Tibial artery (tissue), 4 donors: ENCODE measurements at regions not wholly inside any gene's neighbourhood (a gene's known extent, or its start where the extent isn't known, plus 50 kb on each side); places are given as distances from the start of the nearest gene placed in this dataset.

Source experiments
- DNase-seq, 2 donors: peaks; one replicate each; pipeline ENCODE4 v3.0.0-alpha.2; 2019
- H3K27ac ChIP-seq, 2 donors: fragments of 200-600 bp; sonication (generic) in 1 of 2; 1 replicate in 1 of 2; 2 replicates in 1 of 2; pipeline ENCODE4 v1.5.1; 2018 to 2019; ENCODE audit warnings: mild to moderate bottlenecking in 1 of 2
- H3K27me3 ChIP-seq, 2 donors: fragments of 200-600 bp; sonication (generic) in 1 of 2; one replicate each; pipeline versions ENCODE4 v1.5.1 to v1.6.0; 2016 to 2019
- H3K36me3 ChIP-seq, 3 donors: fragments of 200-600 bp; sonication (generic) in 2 of 3; one replicate each; pipeline ENCODE4 v1.5.1; 2016 to 2019; ENCODE audit warnings: mild to moderate bottlenecking in 2 of 3
- H3K4me1 ChIP-seq, 4 donors: fragments of 200-600 bp; sonication (generic) in 2 of 4; 1 replicate in 3 of 4; 2 replicates in 1 of 4; pipeline ENCODE4 v1.5.1; 2016 to 2019
- H3K4me3 ChIP-seq, 2 donors: fragments of 200-600 bp; sonication (generic) in 1 of 2; 1 replicate in 1 of 2; 2 replicates in 1 of 2; pipeline ENCODE4 v1.5.1; 2018 to 2019; ENCODE audit warnings: mild to moderate bottlenecking in 2 of 2
- H3K9me3 ChIP-seq, 3 donors: fragments of 200-600 bp; sonication (generic) in 1 of 3; one replicate each; pipeline ENCODE4 v1.5.1; 2016 to 2019
- intact Hi-C: fragments of 100-400 bp; cut with DNase I; formaldehyde crosslinking; loops from one replicate; pipeline ENCODE4 v1.15.0; 2023; ENCODE audit warnings: low total_unique reads
- TF ChIP-seq, protein P1 (sequence below), 2 experiments: fragments of 200-600 bp in 1 of 2; fragments of 450-650 bp in 1 of 2; IDR thresholded peaks; one replicate each; pipeline ENCODE4 v1.5.1; 2017 to 2019; ENCODE audit warnings: antibody characterized with exemption in 2 of 2, mild to moderate bottlenecking in 1 of 2, moderate library complexity in 1 of 2

DNA sequence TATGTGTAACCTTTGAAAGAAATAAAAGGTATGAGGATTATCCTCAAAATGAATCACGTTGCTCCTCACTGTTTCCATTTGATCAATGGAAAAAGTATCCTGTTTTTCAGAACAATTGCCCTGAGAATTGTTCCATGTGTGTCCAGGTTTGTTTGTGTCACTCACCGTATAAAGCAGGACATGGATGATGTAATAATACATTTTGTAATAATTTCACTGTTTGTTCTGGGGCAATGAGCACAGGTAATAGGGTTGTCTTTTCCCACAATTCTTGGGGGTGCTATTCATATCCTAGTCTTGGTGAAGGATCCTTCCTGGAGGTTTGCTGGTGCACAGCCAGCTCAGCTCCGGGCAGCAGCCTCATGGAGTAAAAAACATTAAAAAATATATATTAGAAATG lies 510.8 kb upstream of the MCTP2 start:
- Histone ChIP-seq H3K27ac (no peak overlapping the region), H3K4me1 (no peaks in the 10 kb centered on the region), H3K27me3 (no peaks in the 10 kb centered on the region), H3K9me3 (no peaks in the 10 kb centered on the region), H3K4me3 (no peak overlapping the region), H3K36me3 (no peaks in the 10 kb centered on the region)
- TF ChIP-seq, protein P1, sequence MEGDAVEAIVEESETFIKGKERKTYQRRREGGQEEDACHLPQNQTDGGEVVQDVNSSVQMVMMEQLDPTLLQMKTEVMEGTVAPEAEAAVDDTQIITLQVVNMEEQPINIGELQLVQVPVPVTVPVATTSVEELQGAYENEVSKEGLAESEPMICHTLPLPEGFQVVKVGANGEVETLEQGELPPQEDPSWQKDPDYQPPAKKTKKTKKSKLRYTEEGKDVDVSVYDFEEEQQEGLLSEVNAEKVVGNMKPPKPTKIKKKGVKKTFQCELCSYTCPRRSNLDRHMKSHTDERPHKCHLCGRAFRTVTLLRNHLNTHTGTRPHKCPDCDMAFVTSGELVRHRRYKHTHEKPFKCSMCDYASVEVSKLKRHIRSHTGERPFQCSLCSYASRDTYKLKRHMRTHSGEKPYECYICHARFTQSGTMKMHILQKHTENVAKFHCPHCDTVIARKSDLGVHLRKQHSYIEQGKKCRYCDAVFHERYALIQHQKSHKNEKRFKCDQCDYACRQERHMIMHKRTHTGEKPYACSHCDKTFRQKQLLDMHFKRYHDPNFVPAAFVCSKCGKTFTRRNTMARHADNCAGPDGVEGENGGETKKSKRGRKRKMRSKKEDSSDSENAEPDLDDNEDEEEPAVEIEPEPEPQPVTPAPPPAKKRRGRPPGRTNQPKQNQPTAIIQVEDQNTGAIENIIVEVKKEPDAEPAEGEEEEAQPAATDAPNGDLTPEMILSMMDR (IDR thresholded peaks at IDR 0.05): no peak
- intact Hi-C loops: no loop called here
- DNase-seq: no peak

- H3K4me1 ChIP-seq: no peaks in the 10 kb centered on the region
- H3K4me3 ChIP-seq: no peak overlapping the region
- no peaks in the 10 kb centered on the region for H3K36me3 ChIP-seq
- H3K27ac ChIP-seq: no peak overlapping the region
- TF ChIP-seq, protein P1 (IDR thresholded peaks at IDR 0.05): no peak
- DNase-seq: no peak
- intact Hi-C loops: no loop called here
- no peaks in the 10 kb centered on the region for H3K27me3 ChIP-seq
- no peaks in the 10 kb centered on the region for H3K9me3 ChIP-seq
Observed at GRCh38 chr15:93719921-93720351, 511.4 kb upstream of the MCTP2 start.

- Histone ChIP-seq H3K4me1 (no peaks in the 10 kb centered on the region), H3K27ac (no peak overlapping the region), H3K4me3 (no peak overlapping the region), H3K9me3 (no peaks in the 10 kb centered on the region), H3K27me3 (no peaks in the 10 kb centered on the region), H3K36me3 (no peaks in the 10 kb centered on the region)
- DNase-seq: no peak
- intact Hi-C loops: no loop called here
- TF ChIP-seq, protein P1 (IDR thresholded peaks at IDR 0.05): no peak
Observed at GRCh38 chr15:93716615-93717231, 514.6 kb upstream of the MCTP2 start.

GRCh38 chr15:93709708-93710107 lies 521.7 kb upstream of the MCTP2 start:
- H3K27me3 ChIP-seq: no peaks in the 10 kb centered on the region
- H3K27ac ChIP-seq: no peak overlapping the region
- H3K4me3 ChIP-seq: no peak overlapping the region
- TF ChIP-seq, protein P1 (IDR thresholded peaks at IDR 0.05): no peak
- DNase-seq: no peak
- no peaks in the 10 kb centered on the region for H3K4me1 ChIP-seq
- no peaks in the 10 kb centered on the region for H3K9me3 ChIP-seq
- H3K36me3 ChIP-seq: no peaks in the 10 kb centered on the region
- intact Hi-C loops: no loop called here

GRCh38 chr15:93708724-93709445 lies 522.5 kb upstream of the MCTP2 start:
- Histone ChIP-seq H3K4me3 (no peak overlapping the region), H3K27me3 (no peaks in the 10 kb centered on the region), H3K9me3 (no peaks in the 10 kb centered on the region), H3K4me1 (no peaks in the 10 kb centered on the region), H3K27ac (no peak overlapping the region), H3K36me3 (no peaks in the 10 kb centered on the region)
- intact Hi-C loops: no loop called here
- TF ChIP-seq, protein P1 (IDR thresholded peaks at IDR 0.05): no peak
- no peak for DNase-seq
